Fibroblast of villous mesenchyme (primary cell): ENCODE measurements at regions not wholly inside any gene's neighbourhood (a gene's known extent, or its start where the extent isn't known, plus 50 kb on each side); places are given as distances from the start of the nearest gene placed in this dataset.

ENCODE experiments used
- DNase-seq: peaks from one replicate; pipeline ENCODE4 v3.0.0-alpha.2; 2010; ENCODE audit warnings: low read depth
- H3K4me3 ChIP-seq: 2 replicates; pipeline ENCODE4 v1.5.1; 2011; ENCODE audit warnings: low read depth, mild to moderate bottlenecking, low read length
- TF ChIP-seq, protein P1 (sequence below): IDR thresholded peaks from 2 replicates; pipeline ENCODE4 v1.5.1; 2012; ENCODE audit warnings: low read depth, mild to moderate bottlenecking, low read length; ENCODE audit not compliant: insufficient read depth

DNA sequence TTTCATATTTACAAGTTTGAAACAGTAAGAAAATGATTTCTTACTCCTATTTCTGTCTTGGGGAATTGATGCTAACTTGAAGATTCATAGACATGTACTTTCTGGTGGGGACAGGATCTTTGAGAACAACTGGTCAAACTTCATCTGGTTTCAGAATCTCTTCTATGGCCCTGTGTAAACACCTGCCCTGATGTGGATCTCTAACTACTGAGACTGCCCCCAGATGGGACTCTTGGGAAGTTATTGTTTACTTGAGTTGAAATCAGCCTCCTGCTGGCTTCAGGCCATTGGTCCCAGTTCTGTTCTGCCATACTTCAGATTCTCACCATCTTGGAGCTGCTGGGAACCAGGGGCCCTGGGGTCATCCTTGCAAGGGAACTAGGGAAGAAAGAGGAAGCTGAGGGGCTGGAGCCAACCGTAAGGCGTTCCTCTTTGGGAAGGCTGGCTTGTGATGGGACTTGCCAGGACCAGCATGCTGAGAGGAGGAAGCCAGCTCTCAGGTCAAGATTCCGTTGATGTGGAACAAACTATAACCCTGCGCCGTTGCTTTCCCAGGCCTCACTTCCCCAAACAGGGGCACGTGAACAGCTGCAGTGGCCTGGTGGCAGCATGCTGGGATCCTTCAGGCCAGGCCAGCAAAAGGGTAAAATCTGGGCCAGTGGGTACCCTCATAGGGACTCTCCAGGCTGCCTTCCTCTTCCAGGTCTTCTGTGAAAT, 135.5 kb upstream of the CXCR4 start:
- TF ChIP-seq, protein P1, sequence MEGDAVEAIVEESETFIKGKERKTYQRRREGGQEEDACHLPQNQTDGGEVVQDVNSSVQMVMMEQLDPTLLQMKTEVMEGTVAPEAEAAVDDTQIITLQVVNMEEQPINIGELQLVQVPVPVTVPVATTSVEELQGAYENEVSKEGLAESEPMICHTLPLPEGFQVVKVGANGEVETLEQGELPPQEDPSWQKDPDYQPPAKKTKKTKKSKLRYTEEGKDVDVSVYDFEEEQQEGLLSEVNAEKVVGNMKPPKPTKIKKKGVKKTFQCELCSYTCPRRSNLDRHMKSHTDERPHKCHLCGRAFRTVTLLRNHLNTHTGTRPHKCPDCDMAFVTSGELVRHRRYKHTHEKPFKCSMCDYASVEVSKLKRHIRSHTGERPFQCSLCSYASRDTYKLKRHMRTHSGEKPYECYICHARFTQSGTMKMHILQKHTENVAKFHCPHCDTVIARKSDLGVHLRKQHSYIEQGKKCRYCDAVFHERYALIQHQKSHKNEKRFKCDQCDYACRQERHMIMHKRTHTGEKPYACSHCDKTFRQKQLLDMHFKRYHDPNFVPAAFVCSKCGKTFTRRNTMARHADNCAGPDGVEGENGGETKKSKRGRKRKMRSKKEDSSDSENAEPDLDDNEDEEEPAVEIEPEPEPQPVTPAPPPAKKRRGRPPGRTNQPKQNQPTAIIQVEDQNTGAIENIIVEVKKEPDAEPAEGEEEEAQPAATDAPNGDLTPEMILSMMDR = no peak
- DNase-seq = no peak
- no peak overlapping the region for H3K4me3 ChIP-seq

DNA sequence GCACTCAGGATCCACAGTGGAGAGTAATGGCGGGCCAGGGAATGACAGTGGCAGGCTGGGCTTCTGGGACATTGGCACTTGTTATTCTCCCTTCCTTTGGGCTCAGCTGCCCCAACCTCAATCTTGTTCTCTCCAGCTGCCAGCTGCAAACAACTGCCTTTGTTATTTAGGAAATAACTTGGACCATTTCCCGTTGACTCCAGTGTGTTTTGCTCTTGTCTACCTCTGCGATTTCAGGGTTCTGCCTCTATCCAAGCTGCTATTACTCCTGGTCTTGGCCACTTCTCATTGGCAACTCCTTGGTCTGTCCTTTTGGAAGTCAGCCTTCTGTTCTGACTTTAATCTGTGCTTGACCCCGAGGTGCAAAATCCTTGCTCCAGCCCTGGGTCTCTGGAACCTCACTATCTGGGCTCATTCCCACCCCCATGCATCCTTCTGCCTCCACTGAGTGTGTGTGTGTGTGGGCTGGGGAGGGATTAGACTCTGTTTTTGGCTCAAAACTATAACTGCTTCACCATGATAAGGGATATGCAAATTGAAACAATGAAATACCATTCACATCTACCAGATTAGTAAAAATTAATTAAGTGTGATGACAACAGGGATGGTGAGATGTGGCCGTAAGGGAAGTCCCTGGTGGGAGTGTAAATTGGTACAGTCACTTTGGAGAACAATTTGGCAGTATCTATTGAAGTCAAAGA, 134.1 kb upstream of the CXCR4 start:
- TF ChIP-seq, protein P1 = no peak
- no peak overlapping the region for H3K4me3 ChIP-seq
- no peak for DNase-seq

DNA sequence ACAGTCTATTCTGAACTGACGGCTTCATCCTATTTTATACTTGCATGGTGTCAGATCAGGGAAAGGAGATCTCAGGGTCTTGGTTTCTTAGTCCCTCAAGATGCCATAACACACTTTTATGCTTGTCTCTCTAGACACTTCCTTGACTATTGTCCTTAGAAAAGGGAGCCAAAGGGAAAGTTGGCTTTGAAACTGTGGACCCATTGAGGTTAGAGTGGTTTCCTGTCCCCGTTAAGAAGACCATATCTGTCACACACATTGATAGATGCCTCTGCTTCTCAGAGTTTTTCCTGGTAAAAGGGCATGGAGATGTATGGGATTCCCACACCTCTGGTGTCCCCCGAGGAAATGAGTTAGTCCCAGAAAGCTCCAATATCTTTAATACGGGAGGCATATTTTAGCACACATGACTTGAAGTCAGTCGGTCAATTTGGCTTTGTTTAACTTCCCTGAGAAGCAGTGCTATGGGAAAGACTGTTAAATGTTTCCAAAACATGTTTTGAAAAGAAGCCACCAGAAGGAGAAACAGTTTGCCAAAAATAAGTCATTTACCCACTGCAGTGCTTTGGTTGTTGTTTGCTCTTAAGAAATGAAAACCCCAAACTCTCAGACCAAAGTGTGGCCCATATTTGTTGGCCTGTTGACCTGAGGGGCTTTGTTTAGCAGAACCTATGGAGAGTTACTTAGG, 133.4 kb upstream of the CXCR4 start:
- DNase-seq = no peak
- TF ChIP-seq, protein P1 = no peak
- no peak overlapping the region for H3K4me3 ChIP-seq

DNA sequence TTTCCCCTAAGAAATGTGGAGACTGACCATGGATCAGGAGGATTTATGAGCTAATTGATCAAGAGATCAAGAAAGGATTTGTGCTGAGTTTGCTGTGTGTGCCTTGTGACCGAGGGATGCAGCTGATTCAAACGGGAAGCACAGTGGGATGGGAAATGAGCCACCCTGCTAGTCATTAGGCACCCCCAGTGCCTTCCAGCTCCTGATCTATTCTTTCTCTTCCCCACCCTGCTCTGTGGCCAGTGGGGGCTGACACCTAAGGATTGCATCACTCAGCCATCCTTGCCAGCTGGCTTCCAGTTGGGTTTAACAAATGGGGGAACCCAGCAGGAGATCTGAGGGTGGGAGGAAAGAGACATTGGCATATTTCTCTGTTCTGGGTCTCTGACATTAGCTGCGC, 132.2 kb upstream of the CXCR4 start:
- DNase-seq = no peak
- no peak overlapping the region for H3K4me3 ChIP-seq
- TF ChIP-seq, protein P1 = no peak

DNA sequence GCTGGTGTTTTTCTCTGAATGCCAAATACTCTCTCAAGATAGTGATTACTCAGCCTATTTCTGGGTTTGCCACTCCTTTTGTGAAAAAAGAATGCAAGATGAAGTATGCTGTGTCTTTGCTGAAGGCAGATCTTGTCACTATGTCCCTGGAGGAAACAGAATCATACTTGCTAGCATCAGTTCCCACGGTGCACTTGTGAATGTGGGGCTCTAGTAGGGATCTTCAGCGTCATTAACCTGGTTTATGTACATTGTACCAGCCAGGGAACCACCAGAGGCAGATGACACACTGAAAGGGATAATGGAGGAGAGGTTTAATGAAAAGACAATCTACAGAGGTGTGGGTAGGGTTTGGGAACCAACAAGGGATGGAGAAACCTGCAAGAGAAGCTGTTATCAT, 131.0 kb upstream of the CXCR4 start:
- TF ChIP-seq, protein P1 = no peak
- H3K4me3 ChIP-seq = no peak overlapping the region
- no peak for DNase-seq

DNA sequence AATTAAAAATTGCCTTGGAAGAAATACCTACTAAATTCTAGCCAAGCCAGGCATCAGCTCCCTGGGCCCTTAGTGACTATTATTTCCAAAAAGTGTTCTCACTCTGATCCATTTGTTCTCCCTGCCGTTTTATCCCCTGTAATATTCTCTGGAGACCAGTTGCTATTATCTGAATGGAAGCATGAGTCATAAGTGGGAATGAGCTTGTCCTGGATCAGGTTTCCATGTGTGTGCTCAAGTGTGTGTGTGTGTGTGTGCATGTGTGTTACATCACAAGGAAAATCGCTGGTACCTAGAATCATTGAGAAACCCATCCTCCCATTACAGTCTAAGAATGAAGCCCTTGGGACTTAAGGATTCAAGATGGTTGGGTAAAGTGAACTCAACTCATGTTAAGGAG, 130.3 kb upstream of the CXCR4 start:
- peak; percentile 20 for DNase-seq
- H3K4me3 ChIP-seq = no peak overlapping the region
- TF ChIP-seq, protein P1 = no peak
